Muscle of arm (tissue), 1 donor: ENCODE measurements at regions not wholly inside any gene's neighbourhood (a gene's known extent, or its start where the extent isn't known, plus 50 kb on each side); places are given as distances from the start of the nearest gene placed in this dataset.

Source experiments
- DNase-seq: peaks from one replicate; pipeline ENCODE4 v3.0.0-alpha.2; 2013

DNA sequence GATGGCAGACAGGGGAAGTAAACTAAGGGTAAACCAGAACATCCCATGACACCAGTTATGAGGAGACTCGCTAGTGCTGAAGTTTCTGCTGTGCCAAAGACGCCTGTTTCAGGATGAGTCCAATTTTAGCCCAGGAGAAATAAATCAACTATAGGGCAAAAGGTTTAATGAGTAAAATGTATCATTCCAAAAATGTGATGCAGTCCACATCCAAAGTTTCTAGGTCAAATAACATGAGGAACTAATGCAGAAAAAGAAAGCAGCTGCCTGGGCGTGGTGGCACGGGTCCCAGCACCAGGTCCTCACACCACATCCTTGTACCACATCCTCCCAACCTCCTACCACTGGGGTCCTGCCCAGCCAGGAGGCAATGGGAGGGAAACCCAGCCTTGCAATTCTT, 126.9 kb upstream of the CTAGE1 start:
- no peak for DNase-seq

DNA sequence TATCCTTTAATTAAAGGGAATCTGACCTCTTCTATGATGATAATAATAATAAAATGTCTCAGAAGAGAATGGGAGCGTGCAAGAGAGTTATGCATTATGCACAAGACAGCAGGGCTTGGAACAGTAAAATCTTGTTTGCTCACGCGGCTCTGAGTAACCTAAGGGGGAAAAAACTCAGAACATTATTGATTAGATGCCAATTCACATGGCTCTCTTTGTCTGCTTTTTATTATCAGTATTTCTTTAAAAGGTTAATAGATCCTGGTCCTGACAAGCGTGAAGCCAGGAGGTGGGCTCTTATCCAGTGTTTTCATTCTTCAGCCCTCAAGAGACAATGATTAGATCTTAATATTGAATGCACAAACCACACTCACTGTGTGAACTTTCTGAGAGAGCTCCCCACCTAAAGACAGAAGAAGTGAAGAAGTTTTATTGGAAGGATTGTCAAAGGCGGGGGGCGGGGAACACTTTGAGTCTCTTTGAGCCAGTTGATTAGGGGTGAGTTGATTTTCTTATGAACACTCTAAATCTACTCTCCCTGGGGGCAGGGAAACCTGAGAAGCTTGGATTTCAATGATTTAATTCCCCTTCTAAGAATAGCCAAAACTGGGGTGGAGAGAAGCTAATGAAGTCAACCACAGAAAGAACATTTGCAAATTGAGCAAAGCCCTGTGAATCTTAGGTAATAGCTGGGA, 127.5 kb upstream of the CTAGE1 start:
- peak; percentile 27 for DNase-seq

DNA sequence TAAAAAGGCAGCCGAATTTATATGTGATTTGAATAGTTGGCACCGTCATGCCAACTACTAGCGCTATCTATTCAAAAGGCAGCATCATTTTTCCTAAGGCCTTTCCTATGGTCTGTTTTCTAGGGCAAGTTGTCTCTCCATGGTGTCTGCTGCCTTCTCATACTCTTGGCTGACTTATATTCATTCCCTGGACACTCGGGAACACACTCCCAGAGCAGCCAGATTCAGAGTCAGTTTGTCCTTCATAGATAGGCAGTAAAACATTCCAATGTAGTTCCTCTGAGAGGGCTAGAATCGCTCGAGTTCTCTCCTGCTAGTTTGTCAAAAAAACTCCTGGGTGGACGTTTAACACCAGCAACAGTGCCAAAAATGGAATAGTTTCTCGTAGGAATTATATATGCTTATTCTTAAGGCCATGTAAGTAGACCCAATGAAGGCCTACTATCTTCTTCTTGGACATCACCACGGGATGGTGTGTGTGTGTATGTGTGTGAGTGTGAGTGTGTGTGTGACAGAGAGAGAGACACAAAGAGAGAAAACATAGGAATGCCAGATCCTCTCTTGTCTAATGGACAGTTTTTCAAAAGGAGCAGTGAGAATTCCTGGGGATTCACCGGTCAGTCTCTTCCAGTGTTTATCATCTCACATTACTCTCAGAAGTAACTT, 129.3 kb upstream of the CTAGE1 start:
- DNase-seq: peak; percentile 35

DNA sequence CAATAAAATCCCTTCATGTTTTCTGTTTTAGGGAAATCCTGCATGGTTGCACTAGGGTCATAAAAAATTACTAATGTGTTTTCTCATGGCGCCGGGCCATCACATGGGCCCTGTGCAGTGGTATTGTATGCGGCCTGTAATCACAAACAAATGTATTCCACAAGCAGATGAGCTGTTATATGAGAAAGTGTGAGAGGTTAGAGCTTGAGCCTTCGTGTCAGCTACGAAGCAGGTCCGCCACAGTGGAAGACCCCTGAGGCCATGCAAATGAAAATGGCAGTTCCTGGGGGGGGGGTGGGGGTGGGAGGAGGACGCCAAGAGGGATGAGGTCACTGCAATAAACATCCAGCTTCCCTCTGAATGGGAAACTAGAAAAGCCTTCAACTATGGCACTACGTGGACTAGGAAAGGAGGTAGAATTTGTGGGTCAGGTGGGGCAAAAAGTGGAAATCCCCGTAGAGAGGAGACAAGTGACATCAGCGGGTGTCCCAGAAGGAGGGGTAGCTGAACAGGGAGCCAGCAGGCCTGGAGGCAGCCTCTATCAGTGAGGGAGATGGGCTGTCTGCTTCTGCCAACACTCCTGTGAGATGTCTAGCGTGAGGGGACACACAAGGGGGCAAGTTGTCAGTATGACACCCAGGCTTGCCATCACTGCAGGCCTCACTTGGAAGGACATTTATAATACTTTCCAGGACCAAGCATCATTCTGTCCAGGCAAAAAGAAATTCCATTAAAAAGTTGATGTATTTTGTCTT, 130.3 kb upstream of the CTAGE1 start:
- peak; percentile 56 for DNase-seq

DNA sequence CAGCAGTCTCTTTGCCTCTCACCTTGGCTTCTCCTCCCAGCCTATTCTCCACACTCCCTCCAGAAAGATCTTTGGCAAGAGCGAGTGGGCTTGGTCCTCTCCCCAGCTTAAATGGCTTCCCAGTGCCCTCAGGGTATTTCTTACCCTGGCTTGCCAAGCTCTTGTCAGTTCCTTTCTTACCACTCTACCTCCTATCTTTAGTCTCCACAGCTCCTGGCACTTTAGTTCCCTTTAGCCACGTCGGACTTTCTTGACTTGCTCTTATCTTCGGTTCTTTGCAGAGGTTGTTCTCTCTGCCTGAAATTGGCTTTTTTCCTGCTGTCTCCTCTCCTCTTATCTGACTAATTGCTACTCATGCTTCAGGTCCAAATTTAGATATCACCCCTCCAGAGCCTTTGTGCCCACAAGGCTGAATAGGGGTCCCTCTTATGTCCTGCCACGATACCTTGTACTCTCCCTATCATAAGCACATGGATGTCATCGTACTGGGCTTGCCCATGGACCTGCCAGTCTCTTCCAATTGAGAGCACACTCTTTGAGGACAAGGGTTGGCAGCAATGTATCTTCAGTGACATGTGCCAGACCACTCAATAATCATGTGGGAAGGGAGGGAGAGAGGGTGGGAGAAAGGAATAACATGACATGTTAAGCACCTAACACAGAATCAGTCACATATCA, 131.7 kb upstream of the CTAGE1 start:
- DNase-seq: no peak

DNA sequence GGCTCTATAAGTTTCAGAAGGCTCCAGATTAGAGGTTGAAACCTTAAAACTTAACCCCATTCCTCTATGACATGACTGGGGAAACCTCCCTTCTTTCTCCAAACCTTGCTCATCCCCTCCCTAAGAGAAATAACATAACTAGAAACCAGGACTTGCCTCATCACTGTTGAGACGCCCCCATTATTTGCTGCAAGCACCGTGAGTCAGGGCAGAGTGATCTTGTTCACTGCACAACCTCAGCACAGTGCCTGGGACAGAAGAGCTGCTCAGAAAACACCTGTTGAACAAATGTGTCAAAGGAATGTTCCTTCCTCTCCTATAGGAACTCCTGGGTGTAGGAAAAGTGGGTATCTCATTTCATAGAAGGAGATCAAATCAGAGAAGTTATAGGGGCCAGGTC, 132.7 kb upstream of the CTAGE1 start:
- DNase-seq: no peak

DNA sequence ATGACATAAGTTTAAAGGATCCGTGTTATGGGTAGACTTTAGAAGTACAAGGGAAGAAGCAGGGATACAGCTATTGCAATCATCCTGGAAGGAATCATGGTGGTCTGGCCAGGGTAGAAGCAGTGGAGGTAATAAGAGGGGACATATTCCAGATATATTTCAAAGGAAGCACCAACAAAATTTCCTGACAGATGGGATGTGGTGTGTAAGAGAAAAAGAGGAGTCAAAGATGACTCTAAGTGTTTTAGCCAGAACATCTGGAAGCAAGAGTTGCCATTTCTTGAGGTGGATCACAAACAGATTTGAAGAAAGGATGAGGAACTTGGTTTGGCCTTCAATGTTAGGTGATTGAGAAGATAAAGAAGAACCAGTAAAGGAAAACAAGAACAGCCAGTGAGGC, 133.1 kb upstream of the CTAGE1 start:
- DNase-seq: no peak

DNA sequence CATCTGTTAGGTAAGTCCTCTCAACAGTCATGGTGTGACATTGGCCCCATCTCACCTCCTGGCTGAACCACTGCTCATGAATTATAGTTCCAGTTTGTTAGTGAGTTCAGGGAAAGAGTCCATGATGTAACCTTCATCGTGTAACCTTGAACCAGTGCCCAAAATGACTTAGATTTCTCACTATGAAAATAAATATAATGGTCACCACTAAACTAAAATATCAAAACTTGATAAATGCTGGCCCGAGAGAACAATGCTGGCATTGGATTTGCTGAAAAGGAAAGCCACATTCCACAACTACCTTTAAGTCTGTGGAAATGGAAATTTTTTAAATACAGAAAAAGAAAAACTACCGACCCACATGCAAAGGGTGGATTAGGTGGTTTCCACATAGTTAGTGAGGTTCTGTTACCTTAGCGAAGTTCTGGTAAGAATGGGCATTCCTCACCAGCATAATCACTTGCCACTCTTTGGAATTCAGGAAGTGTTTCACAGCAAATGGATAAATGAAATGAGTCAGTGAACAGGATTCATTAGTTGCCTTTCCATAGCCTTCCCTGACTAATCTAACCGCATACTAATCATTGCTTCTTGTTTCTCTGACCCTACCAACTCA, 133.9 kb upstream of the CTAGE1 start:
- DNase-seq: no peak

DNA sequence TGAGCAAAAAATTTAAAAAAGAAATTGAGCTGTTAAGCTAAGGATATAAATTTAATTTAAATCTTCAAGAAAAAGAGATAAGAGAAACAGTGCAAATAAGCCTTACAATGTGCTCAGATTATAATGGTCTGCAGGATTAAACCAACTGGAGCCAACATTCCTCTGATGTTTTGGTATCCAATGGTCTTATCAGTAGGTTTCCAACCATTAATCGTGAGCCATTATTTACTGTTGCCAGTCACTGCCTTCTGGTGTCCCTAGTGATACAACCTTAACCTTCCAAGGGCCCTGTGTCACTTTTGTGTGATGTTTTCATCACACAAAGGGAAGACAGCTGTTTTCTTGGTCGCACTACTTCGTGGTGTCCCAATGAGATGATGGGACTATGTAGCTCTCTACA, 134.5 kb upstream of the CTAGE1 start:
- no peak for DNase-seq

DNA sequence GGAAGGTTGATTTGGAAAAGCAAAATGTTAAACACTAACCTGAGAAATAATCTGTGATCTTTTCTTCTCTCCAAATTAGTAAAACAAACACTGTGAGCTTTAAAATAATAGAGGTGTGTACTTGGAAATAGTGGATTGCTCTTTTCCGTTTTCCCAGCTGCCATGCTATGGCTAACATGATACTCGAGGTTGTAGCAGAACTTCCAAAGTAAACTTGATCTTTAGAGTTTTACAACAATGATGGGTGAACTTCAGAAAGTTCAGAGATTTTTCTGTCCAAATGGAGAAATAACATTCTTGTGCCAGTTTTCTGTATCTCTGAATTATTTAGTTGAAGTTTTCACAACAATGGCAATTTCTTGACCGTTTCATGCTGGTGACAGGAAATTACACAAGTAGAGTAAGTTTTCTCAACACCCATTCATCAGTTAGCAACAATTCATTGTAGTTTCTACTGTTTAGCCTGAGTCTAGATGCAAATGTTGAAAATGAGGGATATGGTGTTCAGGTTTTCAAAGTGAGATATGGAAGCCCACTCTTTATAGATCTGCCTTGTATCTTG, 135.3 kb upstream of the CTAGE1 start:
- no peak for DNase-seq

DNA sequence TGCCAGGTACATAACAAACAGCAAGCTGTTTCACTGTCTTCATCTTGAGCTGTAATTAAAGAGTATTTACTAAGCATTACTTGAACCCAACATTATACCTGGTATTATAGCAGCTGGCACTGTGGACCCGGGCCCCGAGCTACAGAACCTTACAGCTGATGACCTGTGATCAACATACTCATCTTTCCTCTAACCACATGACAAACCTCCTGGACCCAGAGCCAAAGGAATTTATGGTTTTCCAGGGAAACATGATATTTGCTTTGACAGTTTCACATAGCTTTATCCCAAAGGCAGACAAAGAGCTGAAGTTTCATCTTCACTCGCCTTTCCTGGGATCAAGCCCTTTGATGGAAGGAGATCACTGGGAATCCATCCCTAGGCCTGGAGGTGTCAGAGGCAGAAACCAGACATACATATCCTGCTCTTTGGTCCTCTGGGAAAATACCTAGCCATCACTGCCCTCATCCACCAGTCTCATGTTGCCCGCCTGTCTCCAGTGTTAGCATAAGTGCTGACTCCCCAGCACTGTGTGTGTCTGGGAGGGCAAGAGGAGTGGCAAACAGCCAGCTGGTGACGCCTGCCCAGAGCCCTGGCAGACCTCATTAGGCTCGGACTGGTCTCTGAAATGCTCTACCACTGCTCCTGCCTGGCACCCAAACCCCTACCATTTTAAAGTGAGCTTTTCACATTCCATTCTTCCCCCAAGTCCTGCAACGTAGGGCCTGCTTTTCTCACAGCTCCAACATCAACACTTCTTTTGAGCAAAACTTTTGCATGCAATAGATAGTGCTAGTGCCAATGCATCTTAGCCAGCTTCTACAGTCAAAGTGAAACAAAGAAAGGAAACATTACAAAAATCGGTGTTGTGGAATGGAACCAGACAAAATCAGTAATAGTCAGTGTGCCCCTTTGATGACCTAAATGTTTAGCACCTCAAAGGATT, 138.8 kb upstream of the CTAGE1 start:
- no peak for DNase-seq

DNA sequence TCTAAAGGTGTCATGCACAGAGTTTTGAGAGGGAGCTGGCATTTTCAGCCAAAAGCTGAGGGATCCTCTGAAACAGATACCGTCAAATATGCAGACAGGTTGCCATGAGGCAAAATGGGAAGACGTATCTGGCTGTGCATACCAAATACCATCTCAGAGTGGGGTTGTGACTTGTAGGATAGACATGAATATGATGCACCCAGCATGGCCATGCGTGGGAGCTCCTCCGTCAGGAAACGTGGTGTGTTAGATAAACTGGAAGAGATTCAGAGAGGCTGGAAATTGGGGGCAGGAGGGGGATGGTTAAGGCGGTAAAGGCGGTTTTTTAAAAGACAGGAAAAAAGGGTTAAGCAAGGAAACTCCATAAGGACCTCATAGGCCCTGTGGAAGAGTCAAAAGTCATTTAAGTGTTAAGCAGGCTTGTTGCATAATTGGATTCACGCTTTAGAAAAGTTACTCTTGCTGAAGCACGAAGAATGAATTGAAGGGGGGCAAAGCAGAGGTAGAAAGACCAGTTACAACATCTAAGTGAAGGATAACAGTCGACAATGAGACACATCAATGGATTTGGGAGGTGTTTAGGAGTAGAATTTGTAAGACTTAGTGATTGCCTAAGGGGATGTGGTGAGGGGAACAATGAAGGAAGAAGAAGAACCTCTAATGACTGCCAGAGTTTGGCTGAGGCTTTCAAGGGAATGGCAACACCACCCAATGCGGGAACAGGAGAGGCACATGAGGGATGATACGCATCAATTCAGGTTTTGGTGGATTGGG, 139.6 kb upstream of the CTAGE1 start:
- DNase-seq: no peak

DNA sequence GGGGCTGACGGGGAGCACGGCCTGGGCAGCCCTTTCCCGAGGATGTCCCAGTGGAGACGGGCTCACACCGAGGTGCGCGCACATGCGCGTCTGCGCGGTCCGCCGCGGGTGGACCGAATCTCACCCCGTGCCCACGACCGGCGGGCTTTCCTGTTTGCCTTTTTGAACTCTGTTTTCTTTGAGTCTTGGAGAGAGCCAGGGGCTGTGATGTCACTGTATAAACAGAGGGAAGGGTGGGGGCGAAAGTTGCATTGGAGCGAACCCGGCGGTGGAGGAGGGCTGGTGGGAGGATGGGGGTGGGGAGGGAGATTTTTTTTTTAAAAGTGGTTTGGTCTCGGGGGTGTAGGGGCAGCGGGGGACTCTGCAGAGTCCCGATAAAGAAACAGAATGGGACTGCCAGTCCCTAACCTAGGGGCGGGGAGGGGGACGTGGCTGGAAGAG, 141.2 kb upstream of the CTAGE1 start:
- DNase-seq: peak; percentile 34

DNA sequence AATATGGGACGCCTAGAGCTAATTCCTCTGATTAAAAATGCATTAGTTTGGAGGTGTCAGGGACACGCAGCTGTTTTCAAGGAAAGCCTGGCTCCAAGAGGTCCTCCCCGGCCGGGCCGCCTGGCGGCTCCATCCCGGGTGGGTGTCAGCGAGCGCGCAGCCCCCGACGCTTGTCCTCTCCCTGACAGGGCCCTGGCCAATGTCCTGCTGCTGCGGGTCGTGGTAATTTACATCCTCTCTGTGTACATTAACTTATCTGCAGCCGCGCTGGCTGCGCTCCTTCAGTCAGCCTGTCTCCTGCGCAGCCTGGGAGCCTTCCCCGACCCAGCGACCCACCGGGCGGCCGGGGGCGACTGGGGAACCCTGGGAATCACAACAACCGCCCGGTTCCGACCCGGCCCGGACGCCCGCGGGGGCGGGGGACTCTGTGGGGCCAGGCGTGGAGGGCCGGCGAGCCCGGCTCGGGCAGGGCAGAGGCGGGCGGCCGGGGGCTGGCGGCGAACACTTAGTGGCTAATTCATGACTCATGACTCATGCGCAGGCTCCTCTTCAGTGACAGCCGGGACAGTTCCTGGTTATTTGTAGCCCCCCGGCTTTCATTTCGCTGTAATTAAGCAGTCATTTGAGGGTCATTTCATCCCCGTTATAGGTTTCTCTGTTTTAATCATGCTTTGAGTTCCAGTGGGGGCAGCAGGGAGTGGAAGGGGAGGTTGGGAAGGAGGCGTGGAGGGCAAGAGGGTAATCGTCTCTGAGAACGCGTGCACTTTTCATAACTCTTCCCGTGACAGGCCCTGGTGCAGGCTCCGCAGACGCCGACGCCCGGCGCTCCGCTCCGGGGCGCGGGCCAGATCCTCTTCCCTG, 141.9 kb upstream of the CTAGE1 start:
- DNase-seq: peak; percentile 41

DNA sequence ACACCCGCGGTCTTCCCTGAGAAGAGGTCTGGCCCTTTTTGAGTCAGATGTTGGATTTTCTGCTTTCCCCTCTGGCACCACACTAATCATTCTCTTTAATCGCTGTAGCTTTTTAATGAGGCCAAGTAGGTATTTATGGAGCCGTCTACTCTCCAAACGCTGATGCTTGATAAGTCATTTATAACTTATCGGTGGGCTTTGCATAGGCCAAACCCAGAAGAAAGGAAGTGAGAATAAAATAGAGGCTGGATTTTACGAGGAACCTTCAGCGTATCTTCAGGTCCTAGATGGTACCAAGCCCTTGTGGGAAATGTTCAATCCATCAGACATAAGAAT, 142.5 kb upstream of the CTAGE1 start:
- no peak for DNase-seq

DNA sequence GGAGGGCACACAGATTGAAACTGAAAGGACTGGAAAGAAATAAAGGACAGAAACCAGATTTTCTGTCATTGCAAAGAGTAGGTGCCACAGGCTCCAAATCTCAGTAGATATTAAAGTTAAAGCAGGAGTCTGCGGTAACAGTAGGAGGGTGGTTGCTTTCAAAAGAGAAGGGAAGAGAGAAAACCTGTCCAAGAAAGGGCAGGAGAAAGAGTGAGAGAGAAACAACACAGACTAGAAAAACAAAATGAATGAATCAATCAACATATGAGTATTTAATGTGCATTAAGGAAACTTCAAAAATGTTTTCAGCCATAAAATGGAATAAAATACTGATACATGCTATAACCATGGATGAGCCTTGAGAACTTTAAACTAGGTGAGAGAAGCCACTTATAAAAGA, 143.1 kb upstream of the CTAGE1 start:
- DNase-seq: no peak

DNA sequence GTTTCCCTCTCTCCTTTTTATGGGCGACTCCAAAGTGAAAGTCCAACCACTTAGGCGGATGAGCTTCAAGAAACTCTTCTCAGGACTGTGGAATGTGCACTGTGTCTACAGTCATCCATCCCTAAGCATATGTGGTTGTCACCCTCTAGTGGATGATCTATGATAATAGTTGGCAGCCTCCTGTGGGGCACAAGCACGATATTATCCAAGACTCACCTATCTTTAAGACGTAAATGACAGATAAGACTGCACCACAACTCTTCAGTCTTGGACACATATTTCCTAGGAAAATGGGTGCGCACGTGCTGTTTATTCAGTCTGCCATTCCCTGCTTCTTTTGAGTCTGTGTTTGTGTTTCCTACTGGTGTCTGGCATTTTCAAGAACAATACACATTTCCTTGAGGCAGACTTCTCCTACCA, 145.5 kb upstream of the CTAGE1 start:
- peak; percentile 70 for DNase-seq

DNA sequence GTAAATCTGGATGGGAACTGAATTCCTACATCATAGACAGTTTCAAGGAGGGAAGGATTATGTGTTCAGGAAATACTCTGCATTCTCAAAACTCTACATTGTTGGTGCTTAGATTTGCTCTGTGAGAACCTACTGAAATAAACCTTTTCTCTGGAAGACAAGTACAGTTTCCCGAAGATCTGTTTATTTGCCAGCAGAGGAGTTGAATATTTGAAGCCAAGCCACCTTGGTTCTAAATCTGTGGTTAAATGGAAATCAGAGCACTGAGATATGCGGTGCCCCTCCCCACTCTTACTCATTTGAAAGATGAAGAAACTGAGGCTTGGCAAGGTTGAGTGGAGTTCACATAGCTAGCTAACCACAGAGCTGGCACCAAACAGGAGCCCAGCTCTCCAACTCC, 146.3 kb upstream of the CTAGE1 start:
- DNase-seq: no peak
